KMS-11 (cell line): ENCODE measurements at regions not wholly inside any gene's neighbourhood (a gene's known extent, or its start where the extent isn't known, plus 50 kb on each side); places are given as distances from the start of the nearest gene placed in this dataset.

Experiments
- H2AFZ ChIP-seq: fragments of 200-600 bp; sonication (generic); 2 replicates; pipeline ENCODE4 v1.6.1; 2016; ENCODE audit warnings: antibody characterized with exemption, mixed run types, low read depth
- H3K27ac ChIP-seq: fragments of 200-600 bp; sonication (generic); 2 replicates; pipeline ENCODE4 v1.6.1; 2016; ENCODE audit warnings: mild to moderate bottlenecking, mixed run types
- H3K27me3 ChIP-seq: fragments of 200-600 bp; sonication (generic); 2 replicates; pipeline ENCODE4 v1.6.1; 2017; ENCODE audit warnings: mild to moderate bottlenecking, low read depth, mixed run types, moderate library complexity; ENCODE audit not compliant: insufficient read depth
- H3K36me3 ChIP-seq: fragments of 200-600 bp; sonication (generic); 2 replicates; pipeline ENCODE4 v1.6.1; 2017; ENCODE audit warnings: mild to moderate bottlenecking, mixed run types; ENCODE audit not compliant: insufficient read depth
- H3K4me1 ChIP-seq: fragments of 200-600 bp; sonication (generic); 2 replicates; pipeline ENCODE4 v1.6.1; 2016; ENCODE audit warnings: mild to moderate bottlenecking, low read depth, mixed run types; ENCODE audit not compliant: poor library complexity, severe bottlenecking
- H3K4me2 ChIP-seq: fragments of 200-600 bp; sonication (generic); 2 replicates; pipeline ENCODE4 v1.7.0; 2016; ENCODE audit warnings: mild to moderate bottlenecking, mixed run types
- H3K4me3 ChIP-seq: fragments of 200-600 bp; sonication (generic); IDR thresholded peaks from 2 replicates; pipeline ENCODE4 v1.6.1; 2017; ENCODE audit warnings: low read depth, low read length, mixed read lengths; ENCODE audit not compliant: insufficient read depth
- H3K79me2 ChIP-seq: fragments of 200-600 bp; sonication (generic); 2 replicates; pipeline ENCODE4 v1.6.1; 2016; ENCODE audit warnings: low read depth, mixed run types; ENCODE audit not compliant: insufficient read depth
- H3K9ac ChIP-seq: fragments of 200-600 bp; sonication (generic); 2 replicates; pipeline ENCODE4 v1.6.1; 2016; ENCODE audit warnings: mild to moderate bottlenecking, mixed run types
- H4K20me1 ChIP-seq: fragments of 200-600 bp; sonication (generic); 2 replicates; pipeline ENCODE4 v1.6.1; 2016; ENCODE audit warnings: mild to moderate bottlenecking, mixed run types; ENCODE audit not compliant: insufficient read depth
- CTCF ChIP-seq: fragments of 200-600 bp; sonication (generic); conservative IDR thresholded peaks from 2 replicates; pipeline ENCODE4 v1.6.1; 2017; ENCODE audit warnings: low read depth, mild to moderate bottlenecking, antibody characterized with exemption, low read length, moderate library complexity, mixed read lengths

DNA sequence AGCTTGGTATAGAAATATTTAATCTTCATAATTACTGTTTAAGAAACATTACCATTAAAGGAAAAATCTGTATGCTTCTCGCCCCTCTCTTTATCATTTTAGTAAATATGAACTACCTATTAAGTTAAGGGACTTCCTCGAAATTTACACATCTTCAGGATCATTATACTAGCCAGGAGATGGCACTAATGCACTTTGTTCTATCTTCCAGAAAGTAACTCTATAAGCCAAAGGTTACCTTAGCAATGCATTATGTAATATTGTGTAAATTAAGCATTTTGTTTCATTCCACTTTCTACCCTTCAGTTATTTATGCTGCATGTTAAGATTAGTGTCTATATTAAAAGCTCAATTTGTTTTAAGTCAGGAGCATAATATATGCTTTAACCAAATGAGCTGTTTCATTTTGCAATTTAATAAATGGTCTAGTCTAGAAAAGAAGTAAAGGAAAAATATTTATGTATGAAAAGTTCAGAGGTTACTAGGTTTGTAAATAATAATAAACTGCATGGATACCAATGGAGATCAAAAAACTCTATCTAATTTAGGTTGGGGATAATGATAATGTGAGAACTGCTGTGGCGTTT, 128.5 kb downstream of the ANKRD7 start:
- Histone ChIP-seq H3K4me3 (no peak overlapping the region), H3K4me1 (peaks cover 5% of the 10 kb centered on the region), H3K4me2 (no peak overlapping the region), H3K27me3 (no peaks in the 10 kb centered on the region), H3K9ac (no peak overlapping the region), H4K20me1 (no peaks in the 10 kb centered on the region), H3K27ac (no peak overlapping the region), H2AFZ (no peak overlapping the region), H3K36me3 (no peaks in the 10 kb centered on the region), H3K79me2 (no peaks in the 10 kb centered on the region)
- TF ChIP-seq CTCF, result peak; percentile 46; the same call in 1 of the 2 replicates

DNA sequence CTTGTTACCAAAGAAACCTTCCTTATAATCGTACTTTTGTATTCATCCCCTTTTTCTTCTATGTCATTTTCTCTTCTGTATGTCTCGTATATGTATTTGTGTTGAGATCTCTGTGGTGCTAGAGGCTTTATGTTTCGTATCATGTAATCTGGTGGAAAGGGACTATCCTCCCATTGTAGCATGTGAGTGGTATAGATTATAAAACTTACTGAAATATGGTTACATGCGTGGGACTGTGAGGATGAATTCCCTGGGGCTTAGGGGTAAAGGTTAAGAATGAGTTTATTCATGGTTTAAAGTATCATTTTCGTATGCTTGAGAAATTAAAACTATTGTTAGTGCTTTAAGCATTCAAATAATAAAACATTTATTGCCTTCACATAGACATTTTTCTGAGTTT, 141.9 kb downstream of the ANKRD7 start:
- TF ChIP-seq CTCF, result no peak
- Histone ChIP-seq H3K27me3 (no peaks in the 10 kb centered on the region), H3K4me3 (no peak overlapping the region), H3K4me2 (no peak overlapping the region), H4K20me1 (no peaks in the 10 kb centered on the region), H3K27ac (no peak overlapping the region), H3K36me3 (no peaks in the 10 kb centered on the region), H3K4me1 (no peaks in the 10 kb centered on the region), H3K79me2 (no peaks in the 10 kb centered on the region), H2AFZ (no peak overlapping the region), H3K9ac (no peak overlapping the region)

DNA sequence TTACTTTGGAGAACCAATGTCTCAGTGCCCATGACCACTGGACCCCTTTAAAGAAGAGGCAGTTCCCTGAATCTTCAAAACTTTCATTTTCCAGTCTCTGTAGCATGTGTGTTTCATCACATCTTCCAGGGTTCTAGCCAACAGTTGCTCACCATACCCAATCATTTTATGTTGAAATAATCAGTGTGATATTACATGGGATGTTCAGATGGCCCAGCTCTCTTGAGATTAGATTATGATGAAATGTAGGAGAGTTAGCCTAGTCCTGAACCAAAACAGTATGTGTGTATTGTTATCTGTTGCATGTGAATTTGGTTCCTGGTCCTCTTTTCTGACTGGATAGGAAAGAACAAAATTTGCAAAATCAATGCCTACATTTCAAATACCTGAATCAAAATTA, 144.5 kb downstream of the ANKRD7 start:
- no peak overlapping the region for H3K4me3 ChIP-seq
- H3K4me1 ChIP-seq, result peaks cover 7% of the 10 kb centered on the region
- no peak overlapping the region for H3K9ac ChIP-seq
- H3K27ac ChIP-seq, result no peak overlapping the region
- H2AFZ ChIP-seq, result no peak overlapping the region
- H3K79me2 ChIP-seq, result no peaks in the 10 kb centered on the region
- no peak for TF ChIP-seq CTCF
- H3K4me2 ChIP-seq, result no peak overlapping the region
- no peaks in the 10 kb centered on the region for H3K36me3 ChIP-seq
- H3K27me3 ChIP-seq, result no peaks in the 10 kb centered on the region
- no peaks in the 10 kb centered on the region for H4K20me1 ChIP-seq

GRCh38 chr7:118369987-118370386, 145.5 kb downstream of the ANKRD7 start:
- H3K4me3 ChIP-seq, result no peak overlapping the region
- peaks cover 7% of the 10 kb centered on the region for H3K4me1 ChIP-seq
- TF ChIP-seq CTCF, result no peak
- H3K9ac ChIP-seq, result no peak overlapping the region
- H3K36me3 ChIP-seq, result no peaks in the 10 kb centered on the region
- no peaks in the 10 kb centered on the region for H4K20me1 ChIP-seq
- H3K27ac ChIP-seq, result no peak overlapping the region
- H3K4me2 ChIP-seq, result no peak overlapping the region
- H2AFZ ChIP-seq, result no peak overlapping the region
- H3K79me2 ChIP-seq, result no peaks in the 10 kb centered on the region
- H3K27me3 ChIP-seq, result no peaks in the 10 kb centered on the region
